MCF 10A (cell line): ENCODE measurements at regions not wholly inside any gene's neighbourhood (a gene's known extent, or its start where the extent isn't known, plus 50 kb on each side); places are given as distances from the start of the nearest gene placed in this dataset.

ENCODE experiments used
- BruUV-seq: library from RNA; stranded (reverse); fragments of 400-500 nt; replicated peaks from 2 replicates; lab custom pipeline; 2021; lab: Mats Ljungman, UMichigan
- CTCF ChIA-PET: fragments of 300-600 bp; sonication (Branson Sonifier 250); formaldehyde crosslinking; extraction: SDS; loops from one replicate; lab custom pipeline; 2021; ENCODE audit warnings: antibody characterized with exemption, inconsistent platforms; lab: Yijun Ruan, JAX
- POLR2A ChIA-PET: fragments of 300-600, 350-650 bp; sonication (Branson Sonifier 250); formaldehyde crosslinking; extraction: SDS; loops from one replicate; lab custom pipeline; 2020; ENCODE audit warnings: antibody characterized with exemption, inconsistent platforms; lab: Yijun Ruan, JAX
- DNase-seq: peaks from one replicate; pipeline ENCODE4 v3.0.0-alpha.2; 2018; ENCODE audit not compliant: unreplicated experiment
- H3K27ac Mint-ChIP-seq: one replicate; pipeline ENCODE4 v1.8.0; 2022; ENCODE audit warnings: mild to moderate bottlenecking, low read depth, mixed read lengths; ENCODE audit not compliant: unreplicated experiment
- H3K27me3 Mint-ChIP-seq: one replicate; pipeline ENCODE4 v1.8.0; 2022; ENCODE audit warnings: mixed read lengths; ENCODE audit not compliant: insufficient read depth, unreplicated experiment
- H3K36me3 Mint-ChIP-seq: one replicate; pipeline ENCODE4 v1.8.0; 2022; ENCODE audit warnings: mild to moderate bottlenecking, moderate library complexity, mixed read lengths; ENCODE audit not compliant: insufficient read depth, unreplicated experiment
- H3K4me1 Mint-ChIP-seq: one replicate; pipeline ENCODE4 v1.8.0; 2022; ENCODE audit warnings: mixed read lengths; ENCODE audit not compliant: insufficient read depth, unreplicated experiment
- H3K4me3 Mint-ChIP-seq: one replicate; pipeline ENCODE4 v1.8.0; 2022; ENCODE audit warnings: mild to moderate bottlenecking, moderate library complexity, mixed read lengths; ENCODE audit not compliant: unreplicated experiment
- H3K9me3 Mint-ChIP-seq: one replicate; pipeline ENCODE4 v1.8.0; 2022; ENCODE audit warnings: mixed read lengths; ENCODE audit not compliant: unreplicated experiment
- intact Hi-C: fragments of 100-400 bp; cut with micrococcal nuclease; formaldehyde crosslinking; loops from 2 replicates; pipeline ENCODE4 v1.14.1; 2022
- TF ChIP-seq, protein P1 (sequence below): fragments of 200-600 bp; IDR thresholded peaks from one replicate; pipeline ENCODE4 v1.8.0; 2022; ENCODE audit warnings: antibody characterized with exemption, mild to moderate bottlenecking; ENCODE audit not compliant: unreplicated experiment

DNA sequence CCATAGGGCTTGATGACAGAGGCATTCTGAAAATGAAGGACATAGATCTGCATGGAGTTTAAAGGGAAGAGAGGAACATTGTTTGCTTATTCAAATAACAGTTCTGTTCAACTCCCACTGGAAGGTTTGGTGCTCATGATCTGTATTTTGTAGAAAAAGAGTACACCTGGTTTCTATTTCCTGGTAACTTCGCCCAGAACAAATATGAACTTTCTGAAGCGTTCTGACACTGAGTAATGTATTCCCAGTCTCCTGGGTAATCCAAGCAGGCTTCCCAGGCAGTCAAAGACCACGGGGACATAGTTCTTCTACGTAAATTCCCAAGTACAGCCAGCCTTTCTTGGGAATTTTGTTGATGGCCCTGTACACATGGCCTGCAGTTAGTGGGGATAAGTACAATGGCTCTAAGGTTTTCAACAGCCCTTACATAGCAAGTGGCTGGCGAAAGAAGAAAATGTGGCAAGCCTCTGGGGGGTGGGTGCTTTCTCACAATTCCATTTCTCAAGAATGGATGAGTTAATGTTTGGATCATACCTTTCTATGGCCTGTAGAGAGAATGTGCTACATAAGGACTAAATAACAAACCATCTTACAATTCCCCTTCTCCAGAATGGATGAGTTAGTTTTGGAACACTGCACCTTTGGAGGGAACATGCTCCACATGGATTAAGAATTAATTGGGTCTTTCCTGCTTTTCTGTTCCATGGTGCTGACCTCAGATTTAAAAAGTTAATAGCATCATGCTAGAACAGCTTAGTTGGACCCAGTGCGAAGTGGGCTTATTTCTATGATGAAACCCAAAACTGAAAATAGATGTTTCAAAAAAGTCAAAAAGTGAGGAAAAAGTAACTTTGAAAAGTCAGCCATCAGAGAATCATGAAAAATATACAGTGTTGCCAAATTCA lies 52.7 kb downstream of the COL6A6 start:
- DNase-seq = no peak
- POLR2A ChIA-PET = interaction anchor here (0.7 kb wide), 1 partner anchor 38 kb away, joined by 3 read pairs; no protein-coding TSS in a partner anchor
- H3K4me3 Mint-ChIP-seq = no peak overlapping the region
- H3K36me3 Mint-ChIP-seq = no peaks in the 10 kb centered on the region
- H3K4me1 Mint-ChIP-seq = no peaks in the 10 kb centered on the region
- no peak overlapping the region for H3K27ac Mint-ChIP-seq
- H3K27me3 Mint-ChIP-seq = peaks cover 50% of the 10 kb centered on the region
- CTCF ChIA-PET = interaction anchor here (0.6 to 1.0 kb wide), 2 partner anchors 11 to 664 kb away, joined by 3 read pairs; no protein-coding TSS in a partner anchor
- TF ChIP-seq, protein P1, sequence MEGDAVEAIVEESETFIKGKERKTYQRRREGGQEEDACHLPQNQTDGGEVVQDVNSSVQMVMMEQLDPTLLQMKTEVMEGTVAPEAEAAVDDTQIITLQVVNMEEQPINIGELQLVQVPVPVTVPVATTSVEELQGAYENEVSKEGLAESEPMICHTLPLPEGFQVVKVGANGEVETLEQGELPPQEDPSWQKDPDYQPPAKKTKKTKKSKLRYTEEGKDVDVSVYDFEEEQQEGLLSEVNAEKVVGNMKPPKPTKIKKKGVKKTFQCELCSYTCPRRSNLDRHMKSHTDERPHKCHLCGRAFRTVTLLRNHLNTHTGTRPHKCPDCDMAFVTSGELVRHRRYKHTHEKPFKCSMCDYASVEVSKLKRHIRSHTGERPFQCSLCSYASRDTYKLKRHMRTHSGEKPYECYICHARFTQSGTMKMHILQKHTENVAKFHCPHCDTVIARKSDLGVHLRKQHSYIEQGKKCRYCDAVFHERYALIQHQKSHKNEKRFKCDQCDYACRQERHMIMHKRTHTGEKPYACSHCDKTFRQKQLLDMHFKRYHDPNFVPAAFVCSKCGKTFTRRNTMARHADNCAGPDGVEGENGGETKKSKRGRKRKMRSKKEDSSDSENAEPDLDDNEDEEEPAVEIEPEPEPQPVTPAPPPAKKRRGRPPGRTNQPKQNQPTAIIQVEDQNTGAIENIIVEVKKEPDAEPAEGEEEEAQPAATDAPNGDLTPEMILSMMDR = no peak
- H3K9me3 Mint-ChIP-seq = no peaks in the 10 kb centered on the region
- no TSS peak for BruUV-seq
- intact Hi-C loops = no loop called here

DNA sequence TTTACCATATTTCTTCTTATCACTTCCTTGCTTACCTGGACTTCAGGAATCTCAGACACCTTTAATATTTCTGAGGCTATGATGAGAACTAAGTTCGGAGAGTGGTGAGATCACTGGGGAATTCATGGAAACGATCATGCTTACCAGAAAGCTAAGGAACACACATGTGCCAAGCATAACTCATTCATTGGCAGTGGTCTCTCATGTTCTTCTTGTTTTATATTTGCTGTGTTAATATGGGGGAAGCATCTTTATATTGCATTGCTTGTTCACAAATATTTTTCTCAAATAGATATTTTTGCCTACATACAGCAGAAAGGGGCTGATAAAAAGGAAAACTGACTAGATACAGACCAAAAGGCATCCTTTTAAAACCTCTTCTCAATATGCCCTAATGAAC lies 55.8 kb downstream of the COL6A6 start:
- no peak overlapping the region for H3K27ac Mint-ChIP-seq
- ChIA-PET CTCF (no interaction called here), POLR2A (no interaction called here)
- H3K4me1 Mint-ChIP-seq = no peaks in the 10 kb centered on the region
- H3K36me3 Mint-ChIP-seq = no peaks in the 10 kb centered on the region
- no TSS peak for BruUV-seq
- intact Hi-C loops = no loop called here
- H3K9me3 Mint-ChIP-seq = no peaks in the 10 kb centered on the region
- no peak for DNase-seq
- H3K27me3 Mint-ChIP-seq = peaks cover 42% of the 10 kb centered on the region
- H3K4me3 Mint-ChIP-seq = no peak overlapping the region
- TF ChIP-seq, protein P1 = no peak

DNA sequence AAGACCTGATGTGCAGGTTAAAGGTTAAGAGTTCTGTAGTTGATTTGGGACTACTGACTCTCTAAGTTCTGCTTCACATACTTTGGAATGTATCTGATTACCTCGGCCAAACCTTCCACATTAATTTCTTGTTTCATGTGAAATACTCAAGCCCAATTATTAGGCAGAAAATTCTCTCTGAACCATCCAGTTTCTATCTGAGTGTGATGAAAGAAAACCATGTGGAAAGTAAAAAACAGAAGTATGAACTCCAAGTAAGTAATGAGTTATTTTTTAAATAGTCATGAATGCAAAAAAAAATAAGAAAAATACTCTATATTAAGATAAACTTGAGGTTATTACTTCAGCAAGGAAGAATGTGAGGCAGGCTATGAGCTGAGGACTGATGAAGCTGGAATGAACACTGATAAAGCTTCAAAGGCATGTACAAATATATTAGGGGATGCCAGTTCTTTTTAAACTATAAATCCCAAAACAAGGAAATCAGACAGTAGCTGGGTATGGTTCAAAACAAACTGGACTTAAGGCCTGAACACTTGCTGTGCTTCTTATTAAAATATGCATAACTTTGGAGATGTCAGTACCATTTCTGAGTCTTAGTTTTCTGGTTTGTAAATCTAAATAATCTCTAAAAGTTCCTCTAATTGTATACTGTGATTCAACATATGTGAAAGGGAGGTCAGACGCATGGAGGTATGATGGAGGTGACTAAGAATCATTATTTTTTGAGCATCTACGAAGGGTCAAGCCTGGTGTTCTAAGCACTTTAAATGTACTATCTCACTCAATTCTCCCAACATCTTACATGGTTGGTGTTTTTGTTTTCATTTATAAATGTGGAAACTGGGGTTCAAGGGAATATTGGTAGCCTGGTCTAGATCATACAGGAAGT lies 59.6 kb downstream of the COL6A6 start:
- ChIA-PET CTCF (interaction anchor here (0.5 to 1.0 kb wide), 3 partner anchors 26 to 1453 kb away, joined by 3 to 4 read pairs (median 3); no protein-coding TSS in a partner anchor), POLR2A (no interaction called here)
- no TSS peak for BruUV-seq
- intact Hi-C loops = no loop called here
- TF ChIP-seq, protein P1 = no peak
- H3K4me1 Mint-ChIP-seq = no peaks in the 10 kb centered on the region
- H3K27me3 Mint-ChIP-seq = peaks cover 47% of the 10 kb centered on the region
- H3K36me3 Mint-ChIP-seq = no peaks in the 10 kb centered on the region
- DNase-seq = no peak
- no peak overlapping the region for H3K27ac Mint-ChIP-seq
- H3K9me3 Mint-ChIP-seq = no peaks in the 10 kb centered on the region
- H3K4me3 Mint-ChIP-seq = no peak overlapping the region
